CD4-positive, alpha-beta T cell treated with Interleukin-15 for 1 hour (primary cell): ENCODE measurements at regions not wholly inside any gene's neighbourhood (a gene's known extent, or its start where the extent isn't known, plus 50 kb on each side); places are given as distances from the start of the nearest gene placed in this dataset.
"Not testable (repeated sequence)": the region's sequence is repeated elsewhere in the genome, so short reads cannot be mapped to it uniquely, and the experiment has no call there.

ENCODE experiments used
- DNase-seq: peaks from one replicate; pipeline ENCODE4 v3.0.0-alpha.2; 2020

DNA sequence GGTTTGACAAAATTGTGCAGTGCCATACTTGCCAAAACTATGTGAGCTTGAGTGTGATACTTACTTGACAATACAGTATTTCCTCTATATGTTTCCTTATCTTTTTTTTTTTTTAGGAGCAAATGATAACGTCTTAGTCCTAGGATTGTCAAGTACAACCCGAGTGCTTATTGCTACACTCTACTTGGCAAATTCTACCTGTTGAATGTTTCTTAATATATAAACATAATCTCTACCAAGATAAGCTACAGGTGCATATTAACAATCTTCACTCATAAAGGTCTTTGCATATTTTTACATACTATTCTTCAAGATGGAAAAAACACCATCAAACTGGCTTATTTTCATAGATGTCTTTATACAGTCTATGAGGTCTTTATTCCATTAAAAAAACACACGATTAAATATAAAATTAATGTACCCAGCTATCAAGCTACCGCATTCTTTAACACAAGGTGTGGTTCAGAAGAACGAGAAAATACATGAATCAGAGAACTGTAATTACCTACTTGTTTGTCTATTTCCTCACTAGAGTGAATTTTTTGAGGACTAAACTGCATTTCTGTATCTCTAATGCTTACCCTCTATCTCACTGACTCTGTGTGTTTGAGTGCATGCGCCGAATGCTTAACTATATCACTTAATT is 76.1 kb upstream of the PDSS1 start:
- no peak for DNase-seq

DNA sequence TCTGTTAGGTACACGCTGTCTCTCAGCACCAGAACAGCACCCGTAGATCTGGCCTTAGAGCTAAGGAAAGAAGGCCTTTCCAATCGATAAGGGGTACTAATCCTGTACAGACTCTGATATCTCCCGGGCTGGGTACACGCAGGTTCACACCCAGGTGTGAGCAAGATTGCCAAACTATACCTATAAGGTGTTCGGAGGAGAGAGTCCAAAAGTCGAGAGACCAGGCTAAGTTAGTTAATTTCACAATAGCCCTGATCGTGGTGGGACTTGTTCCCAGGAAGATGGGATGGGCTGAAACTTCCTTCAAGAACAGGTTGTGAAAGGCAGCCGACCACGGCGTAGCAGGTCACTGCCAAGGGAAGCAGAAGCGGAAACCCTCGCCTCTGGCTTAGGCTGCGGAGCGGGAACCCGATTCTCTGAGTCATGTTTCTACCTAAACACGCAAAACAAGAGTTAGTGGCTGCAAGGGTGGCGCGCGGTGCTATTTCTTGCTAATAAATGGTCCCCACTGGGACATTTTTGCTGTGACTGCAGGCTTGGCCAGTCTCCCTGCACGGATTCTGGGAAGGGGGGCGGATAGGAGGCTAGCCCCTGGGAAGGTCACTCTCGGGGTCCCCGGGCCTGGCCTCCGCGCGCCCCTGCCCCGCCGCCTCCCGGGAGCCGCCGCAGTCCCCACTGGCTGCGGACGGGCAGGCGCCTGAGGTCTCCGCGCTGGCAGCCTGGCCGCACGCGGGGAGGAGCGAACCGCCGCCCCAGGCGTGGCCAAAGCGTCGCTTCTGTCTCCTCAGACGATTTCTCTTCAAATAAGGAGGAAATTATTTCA is 75.4 kb upstream of the PDSS1 start:
- DNase-seq: peak; percentile 44

DNA sequence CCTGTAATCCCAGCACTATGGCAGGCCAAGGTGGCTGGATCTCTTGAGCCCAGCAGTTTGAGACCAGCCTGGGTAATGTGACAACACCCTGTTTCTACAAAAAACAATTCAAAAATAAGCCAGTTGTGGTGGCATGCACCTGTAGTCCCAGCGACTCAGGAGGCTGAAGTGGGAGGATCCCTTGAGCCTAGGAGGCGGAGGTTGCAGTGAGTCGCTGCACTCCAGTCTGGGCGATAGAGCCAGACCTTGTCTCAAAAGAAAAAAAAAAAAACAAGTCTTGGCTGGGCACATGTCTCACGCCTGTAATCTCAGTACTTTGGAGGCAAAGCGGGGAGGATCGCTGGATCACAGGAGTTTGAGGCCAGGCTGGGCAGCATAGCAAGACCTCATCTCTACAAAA is 74.6 kb upstream of the PDSS1 start:
- DNase-seq: no peak

DNA sequence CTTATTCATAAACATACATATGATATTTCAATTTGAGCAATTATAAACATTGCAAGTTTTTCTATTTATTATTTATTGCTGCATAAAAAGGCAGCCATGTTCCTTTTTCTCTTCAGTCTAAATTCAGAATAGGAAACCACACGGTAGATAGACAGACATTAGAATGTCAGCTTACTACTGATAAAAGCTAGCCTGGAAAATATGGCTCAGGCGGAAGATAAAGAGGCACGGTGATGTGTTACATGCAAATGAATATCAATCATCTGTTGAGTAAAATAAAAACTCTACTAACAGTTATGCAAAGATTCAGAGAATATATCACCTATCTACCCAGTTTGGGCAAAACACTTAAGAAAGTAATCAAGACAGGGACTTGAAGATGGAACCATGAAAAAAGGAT is 73.5 kb upstream of the PDSS1 start:
- no peak for DNase-seq

DNA sequence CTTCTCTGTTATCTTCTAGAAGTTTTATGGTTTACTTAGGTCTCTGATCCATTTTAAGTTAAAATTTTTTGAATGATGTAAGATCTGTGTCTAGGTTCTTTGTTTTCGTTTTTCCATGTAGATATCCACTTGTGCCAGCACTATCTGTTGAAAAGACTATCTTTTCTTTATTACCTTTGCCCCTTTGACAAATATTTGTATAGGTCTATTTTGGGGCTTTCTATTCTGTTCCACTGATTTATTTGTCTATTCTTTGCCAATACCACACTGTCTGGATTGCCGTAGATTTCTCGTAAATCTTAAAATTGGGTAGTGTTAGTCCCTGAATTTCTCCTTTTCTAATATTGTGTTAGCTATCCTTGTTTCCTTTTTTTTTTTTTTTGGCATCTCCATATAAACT is 71.4 kb upstream of the PDSS1 start:
- no peak for DNase-seq

DNA sequence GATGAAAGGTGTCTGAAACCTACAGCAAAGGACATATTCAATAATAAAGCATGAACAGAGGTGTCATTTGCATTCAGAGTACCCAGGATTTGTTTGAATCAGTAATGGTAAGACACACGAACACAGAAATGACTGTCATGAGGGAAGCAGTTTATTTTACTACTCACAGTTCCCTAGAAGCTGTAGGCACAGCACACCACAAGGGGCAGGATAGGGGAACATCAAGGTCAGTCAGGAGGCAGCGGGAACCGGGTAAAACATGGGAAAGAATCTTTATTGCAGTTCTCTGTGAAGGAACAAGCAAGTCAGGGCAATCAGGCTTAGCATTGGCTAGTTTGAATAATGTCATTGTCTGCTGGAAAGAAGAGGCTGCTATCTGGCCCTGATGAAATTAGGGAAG is 70.2 kb upstream of the PDSS1 start:
- no peak for DNase-seq

DNA sequence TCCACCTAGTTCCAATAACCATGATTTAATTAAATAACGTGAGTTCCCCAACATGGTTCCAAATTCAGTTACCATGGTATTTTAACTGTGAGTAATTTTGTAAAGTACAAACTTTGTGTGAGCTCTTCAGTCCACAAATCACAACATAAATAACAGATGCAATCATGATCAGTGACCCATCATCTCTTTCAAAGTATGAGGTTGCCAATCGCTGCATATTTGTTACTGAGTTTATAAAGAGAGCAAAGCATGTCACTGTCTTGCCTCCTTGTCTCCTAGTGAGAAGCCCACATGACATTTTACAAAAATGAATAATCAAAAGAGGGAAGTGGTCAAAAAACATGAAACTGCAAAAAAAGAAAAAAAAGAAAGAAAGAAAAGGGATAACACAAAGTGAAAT is 69.1 kb upstream of the PDSS1 start:
- DNase-seq: no peak

DNA sequence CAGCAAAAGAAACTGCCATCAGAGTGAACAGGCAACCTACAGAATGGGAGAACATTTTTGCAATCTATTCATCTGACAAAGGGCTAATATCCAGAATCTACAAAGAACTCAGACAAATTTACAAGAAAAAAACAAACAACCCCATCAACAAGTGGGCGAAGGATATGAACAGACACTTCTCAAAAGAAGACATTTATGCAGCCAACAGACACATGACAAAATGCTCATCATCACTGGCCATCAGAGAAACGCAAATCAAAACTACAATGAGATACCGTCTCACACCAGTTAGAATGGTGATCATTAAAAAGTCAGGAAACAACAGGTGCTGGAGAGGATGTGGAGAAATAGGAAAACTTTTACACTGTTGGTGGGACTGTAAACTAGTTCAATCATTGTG is 65.3 kb upstream of the PDSS1 start:
- not testable (repeated sequence) for DNase-seq

DNA sequence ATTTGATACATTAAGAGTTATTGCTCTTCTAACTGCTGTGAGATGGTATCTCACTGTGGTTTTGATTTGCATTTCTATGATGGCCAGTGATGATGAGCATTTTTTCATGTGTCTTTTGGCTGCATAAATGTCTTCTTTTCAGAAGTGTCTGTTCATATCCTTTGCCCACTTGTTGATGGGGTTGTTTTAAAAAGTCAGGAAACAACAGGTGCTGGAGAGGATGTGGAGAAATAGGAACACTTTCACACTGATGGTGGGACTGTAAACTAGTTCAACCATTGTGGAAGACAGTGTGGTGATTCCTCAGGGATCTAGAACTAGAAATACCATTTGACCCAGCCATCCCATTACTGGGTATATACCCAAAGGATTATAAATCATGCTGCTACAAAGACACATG is 63.4 kb upstream of the PDSS1 start:
- DNase-seq: not testable (repeated sequence)

DNA sequence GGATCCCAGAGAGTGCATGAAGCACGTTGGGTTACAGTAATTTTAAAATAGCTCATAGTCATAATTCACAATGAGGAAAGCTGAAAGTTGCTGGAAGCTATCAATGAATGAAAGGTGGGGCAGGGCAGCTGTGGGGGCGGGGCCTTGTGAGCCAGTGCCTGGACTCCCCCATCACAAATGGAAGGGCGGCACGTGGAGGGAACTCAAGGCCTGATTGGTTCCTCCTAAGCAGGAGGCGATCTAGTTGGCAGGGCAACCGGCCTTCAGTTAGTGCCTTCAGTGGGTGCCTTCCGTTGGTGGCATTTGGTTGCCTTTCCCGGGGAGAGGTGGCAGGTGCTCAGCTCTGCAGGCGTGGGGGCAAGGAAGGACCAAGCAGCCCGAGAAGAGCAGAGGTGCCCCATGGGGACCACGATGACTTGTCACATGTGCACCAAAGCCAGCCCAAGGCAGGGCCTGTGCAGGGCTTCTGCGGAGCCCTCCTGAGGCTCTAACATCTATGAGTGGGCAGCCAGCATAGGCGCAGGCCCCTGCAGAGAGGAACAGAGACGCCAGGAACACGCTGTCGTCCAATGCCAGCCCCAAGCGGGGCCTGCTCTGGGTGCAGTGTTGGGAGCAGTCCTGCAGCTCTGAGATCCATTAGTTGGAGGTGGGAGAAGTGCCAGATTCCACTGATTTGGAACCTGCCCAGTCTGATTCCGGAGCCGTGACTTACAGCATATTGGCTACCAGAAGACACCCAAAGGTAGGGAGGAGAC is 59.8 kb upstream of the PDSS1 start:
- DNase-seq: no peak

DNA sequence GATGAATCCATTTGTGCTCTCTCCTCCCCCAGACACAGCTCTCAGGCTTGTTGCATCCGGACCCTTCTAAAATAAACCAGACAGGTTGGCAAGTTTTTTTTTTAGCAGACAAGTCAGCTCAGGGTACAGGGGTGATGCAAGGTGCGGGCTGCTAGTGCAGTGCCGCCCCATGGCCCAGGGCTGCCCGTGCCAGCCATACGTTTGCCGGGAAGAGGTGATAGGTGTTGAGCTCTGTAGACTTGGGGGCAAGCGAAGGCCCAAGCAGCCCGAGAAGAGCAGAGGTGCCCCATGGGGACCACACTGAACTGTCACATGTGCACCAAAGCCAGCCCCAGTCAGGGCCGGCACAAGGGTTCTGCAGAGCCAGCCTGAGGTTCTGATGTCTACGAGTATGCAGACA is 57.1 kb upstream of the PDSS1 start:
- DNase-seq: no peak

DNA sequence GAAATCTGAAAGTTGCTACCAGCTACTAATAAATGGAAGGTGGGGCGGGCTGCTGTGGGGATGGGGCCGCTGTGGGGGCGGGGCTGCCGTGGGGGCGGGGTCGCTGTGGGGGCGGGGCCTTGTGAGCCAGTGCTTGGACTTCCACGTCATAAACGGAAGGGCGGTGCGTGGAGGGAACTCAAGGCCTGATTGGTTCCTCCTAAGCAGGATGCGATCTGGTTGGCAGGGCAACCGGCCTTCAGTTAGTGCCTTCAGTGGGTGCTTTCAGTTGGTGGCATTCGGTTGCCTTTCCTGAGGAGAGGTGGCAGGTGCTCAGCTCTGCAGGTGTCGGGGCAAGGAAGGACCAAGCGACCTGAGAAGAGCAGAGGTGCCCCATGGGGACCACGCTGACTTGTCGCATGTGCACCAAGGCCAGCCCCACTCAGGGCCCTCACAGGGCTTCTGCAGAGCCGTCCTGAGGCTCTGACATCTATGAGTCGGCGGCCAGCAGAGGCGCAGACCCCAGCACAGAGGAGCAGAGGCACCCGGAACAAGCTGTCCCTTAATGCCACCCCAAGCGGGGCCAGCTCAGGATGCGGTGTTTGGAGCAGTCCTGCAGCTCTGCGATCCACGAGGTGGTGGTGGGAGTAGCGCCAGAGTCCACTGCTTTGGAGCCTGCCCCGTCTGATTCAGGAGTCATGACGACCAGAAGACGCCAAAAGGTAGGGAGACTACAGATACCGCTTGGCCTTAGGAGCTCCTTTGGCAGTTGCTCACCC is 54.4 kb upstream of the PDSS1 start:
- no peak for DNase-seq

DNA sequence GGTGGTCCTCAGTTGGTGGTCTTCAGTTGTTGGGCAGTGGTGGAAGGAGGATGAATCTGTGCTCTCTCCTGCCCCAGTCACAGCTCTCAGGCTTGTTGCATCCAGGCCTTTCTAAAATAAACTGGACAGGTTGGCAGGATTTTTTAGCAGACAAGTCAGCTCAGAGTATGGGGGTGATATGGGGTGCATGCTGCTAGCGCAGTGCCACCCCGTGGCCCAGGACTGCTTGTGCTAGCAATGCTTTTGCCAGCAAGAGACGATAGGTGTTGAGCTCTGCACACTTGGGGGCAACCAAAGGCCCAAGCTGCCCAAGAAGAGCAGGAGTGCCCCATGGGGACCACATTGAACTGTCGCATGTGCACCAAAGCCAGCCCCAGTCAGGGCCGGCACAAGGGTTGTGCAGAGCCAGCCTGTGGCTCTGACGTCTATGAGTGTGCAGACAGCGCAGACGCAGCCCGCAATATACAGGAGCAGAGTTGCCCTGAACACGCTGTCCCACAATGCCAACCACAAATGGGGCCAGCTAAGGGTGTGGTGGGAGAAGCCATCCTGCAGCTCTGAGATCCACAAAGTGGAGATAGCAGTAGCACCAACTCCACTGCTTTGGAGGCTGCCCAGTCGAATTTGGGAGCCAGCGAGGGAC is 49.8 kb upstream of the PDSS1 start:
- no peak for DNase-seq
